ENCODE measurements at regions not wholly inside any gene's neighbourhood (a gene's known extent, or its start where the extent isn't known, plus 50 kb on each side); places are given as distances from the start of the nearest gene placed in this dataset.
"Not testable (repeated sequence)": the region's sequence is repeated elsewhere in the genome, so short reads cannot be mapped to it uniquely, and the experiment has no call there.

DNA sequence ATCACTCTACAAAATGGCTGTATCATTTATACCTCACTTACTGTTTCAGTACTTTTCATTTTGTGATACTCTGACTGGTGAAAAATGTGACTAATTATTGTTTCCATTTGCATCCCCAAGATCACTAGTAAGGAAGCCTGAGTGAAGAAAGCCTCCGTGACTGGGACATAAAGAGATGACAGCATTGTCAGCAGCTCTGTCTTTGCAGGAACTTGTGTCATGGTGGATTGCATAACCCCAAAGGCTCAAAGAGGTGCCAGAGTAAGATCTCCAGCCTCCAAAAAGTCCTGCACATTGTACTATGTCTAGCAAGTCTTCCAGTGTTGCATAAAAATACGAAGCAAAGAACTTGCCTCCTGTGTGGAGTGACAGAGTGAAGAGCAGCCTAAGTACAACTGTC is 187.5 kb upstream of the CRIM1 start:
- TF ChIP-seq, protein P1, sequence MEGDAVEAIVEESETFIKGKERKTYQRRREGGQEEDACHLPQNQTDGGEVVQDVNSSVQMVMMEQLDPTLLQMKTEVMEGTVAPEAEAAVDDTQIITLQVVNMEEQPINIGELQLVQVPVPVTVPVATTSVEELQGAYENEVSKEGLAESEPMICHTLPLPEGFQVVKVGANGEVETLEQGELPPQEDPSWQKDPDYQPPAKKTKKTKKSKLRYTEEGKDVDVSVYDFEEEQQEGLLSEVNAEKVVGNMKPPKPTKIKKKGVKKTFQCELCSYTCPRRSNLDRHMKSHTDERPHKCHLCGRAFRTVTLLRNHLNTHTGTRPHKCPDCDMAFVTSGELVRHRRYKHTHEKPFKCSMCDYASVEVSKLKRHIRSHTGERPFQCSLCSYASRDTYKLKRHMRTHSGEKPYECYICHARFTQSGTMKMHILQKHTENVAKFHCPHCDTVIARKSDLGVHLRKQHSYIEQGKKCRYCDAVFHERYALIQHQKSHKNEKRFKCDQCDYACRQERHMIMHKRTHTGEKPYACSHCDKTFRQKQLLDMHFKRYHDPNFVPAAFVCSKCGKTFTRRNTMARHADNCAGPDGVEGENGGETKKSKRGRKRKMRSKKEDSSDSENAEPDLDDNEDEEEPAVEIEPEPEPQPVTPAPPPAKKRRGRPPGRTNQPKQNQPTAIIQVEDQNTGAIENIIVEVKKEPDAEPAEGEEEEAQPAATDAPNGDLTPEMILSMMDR (IDR thresholded peaks at IDR 0.05) = no peak
- Histone ChIP-seq H3K27ac (no peak overlapping the region), H3K4me3 (no peak overlapping the region)
- DNase-seq (ENCODE audit: low spot score) = no peak

DNA sequence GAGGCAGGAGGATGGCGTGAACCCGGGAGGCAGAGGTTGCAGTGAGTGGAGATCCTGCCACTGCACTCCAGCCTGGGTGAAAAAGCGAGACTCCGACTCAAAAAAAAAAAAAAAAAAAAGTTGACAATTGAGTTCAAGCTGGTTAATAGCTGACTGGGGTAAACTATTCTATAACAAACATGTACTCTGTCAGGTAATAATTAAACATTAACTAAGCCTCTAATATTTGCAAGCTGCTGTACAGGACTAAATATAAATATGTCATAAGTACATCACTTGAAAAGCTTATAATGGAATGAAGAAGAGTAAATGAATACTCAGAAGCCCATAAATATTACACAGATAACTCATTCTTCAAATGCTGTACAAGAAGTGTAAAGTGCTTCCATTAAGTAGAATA is 190.4 kb upstream of the CRIM1 start:
- TF ChIP-seq, protein P1 (IDR thresholded peaks at IDR 0.05) = no peak
- DNase-seq (ENCODE audit: low spot score) = no peak
- H3K4me3 ChIP-seq = no peak overlapping the region
- H3K27ac ChIP-seq = no peak overlapping the region

DNA sequence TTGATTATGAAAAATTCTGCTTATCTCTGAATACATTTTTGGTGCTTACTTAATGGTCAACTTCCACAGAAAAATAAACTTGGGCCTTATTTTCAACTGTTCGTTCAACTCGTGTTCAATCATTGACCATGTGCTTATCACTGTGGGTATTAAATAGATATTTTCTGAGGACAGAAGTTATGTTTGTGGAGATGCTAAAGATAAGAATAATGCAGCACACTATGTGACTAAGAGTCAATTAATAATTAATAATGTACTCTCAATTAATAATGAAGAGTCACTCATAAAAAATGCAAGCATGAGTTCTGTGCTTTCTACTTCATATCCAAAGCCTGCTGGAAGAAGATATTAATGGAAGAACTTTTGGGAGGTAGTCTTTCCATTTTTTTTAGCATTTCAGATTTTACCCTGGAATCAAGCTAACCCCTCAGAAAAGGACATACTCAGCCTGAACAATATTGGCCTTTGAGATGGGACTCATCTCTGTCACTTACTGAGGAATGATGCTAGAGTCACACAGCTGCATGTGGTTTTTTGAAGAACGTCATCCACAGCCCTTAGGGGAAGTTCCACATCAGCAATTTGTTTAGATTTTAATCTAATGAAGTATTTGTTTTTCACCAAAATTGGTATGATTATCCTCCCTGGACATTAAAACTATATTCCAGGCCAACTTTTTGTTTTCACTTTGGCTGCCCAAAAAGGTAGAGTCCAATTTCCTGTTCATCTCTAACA is 191.9 kb upstream of the CRIM1 start:
- Histone ChIP-seq H3K27ac (no peak overlapping the region), H3K4me3 (no peak overlapping the region)
- no peak for DNase-seq (ENCODE audit: low spot score)
- TF ChIP-seq, protein P1 (IDR thresholded peaks at IDR 0.05) = no peak

DNA sequence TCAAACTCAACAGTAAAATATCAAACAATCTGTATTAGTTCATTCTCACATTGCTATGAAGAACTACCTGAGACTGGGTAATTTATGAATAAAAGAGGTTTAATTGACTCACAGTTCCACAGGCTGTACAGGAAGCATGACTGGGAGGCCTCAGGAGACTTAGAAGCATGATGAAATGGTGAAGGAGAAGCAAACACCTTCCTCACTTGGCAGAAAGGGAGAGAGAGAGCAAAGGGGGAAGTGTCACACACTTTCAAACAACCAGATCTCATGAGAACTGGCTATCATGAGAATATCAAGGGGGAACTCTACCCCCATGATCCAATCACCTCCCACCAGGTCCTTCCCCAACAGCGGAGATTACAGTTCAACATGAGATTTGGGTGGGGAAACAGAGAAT is 198.5 kb upstream of the CRIM1 start:
- not testable (repeated sequence) for H3K27ac ChIP-seq; H3K4me3 ChIP-seq; DNase-seq (ENCODE audit: low spot score)

DNA sequence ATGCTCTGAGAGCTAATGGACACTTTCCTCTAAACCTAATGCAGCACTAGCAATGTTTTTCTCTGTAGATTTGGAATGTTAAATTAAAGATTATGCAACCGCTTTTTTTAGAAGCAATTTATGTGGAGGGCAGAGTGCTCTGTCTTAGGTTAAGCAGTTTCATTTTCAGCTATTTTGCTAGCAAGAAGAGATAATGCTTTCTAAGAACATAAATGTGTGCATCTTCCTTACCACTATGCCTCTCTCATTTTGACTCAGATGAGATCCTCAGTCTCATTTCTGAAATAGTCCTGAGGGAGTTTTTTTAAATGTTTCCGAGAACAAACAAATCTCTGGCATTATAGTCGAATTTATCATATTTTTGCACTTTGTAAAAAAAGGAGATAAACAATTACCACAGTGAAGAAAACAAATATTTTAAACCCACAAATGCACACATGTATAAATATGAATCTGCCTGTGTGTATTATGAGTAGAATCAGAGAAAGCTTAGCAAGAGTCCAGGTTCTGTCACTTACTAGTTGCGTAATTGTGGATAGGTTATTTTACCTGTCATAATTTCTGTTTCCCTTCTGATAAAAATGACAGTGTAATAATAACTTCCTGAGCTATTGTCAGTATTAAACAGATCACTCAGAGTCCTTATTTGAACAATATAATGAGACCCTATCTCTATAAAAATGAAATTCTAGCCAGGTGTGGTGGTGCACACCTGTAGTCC is 207.7 kb upstream of the CRIM1 start:
- TF ChIP-seq, protein P1 (IDR thresholded peaks at IDR 0.05) = no peak
- Histone ChIP-seq H3K27ac (no peak overlapping the region), H3K4me3 (no peak overlapping the region)
- DNase-seq (ENCODE audit: low spot score) = no peak

DNA sequence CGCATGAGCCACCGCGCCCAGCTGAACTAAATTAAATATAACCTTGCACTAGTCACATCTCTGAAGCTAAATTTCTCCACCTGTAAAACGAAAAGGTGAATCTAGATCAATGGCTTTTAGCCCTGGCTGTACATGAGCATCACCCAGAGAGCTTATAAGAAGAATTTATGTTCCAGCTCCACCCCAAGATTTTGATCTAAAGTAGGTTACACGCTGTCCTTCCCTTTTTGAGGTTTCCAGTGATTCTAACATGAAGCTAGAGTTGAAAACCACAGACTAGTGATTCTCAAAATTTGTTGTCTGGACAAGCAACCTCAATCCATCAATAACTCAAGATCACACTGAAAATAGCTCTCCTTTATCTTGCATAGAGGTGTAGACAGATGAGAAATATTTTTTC is 208.8 kb upstream of the CRIM1 start:
- TF ChIP-seq, protein P1 (IDR thresholded peaks at IDR 0.05) = no peak
- Histone ChIP-seq H3K4me3 (no peak overlapping the region), H3K27ac (no peak overlapping the region)
- no peak for DNase-seq (ENCODE audit: low spot score)

DNA sequence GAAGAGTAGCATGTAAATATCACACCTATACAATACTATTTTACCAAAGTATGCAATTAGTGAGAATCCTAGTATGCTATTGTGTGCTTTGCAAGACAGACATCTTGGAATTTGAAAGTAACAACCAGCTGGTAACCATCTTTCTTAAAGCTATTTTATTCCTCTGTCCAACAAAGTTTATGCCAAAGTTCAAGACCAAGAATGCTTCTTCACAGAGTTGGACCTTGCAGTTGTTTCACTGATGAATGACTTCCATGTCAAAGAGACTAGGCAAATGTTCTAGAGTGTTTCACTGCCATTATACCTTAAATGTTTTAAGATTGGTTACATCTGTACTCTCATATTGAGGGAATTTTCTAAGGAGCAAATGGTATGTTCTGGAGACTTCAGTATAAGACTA is 215.2 kb upstream of the CRIM1 start:
- Histone ChIP-seq H3K4me3 (no peak overlapping the region), H3K27ac (no peak overlapping the region)
- TF ChIP-seq, protein P1 (IDR thresholded peaks at IDR 0.05) = no peak
- DNase-seq (ENCODE audit: low spot score) = no peak
